Fibroblast of skin of back (primary cell): ENCODE measurements at regions not wholly inside any gene's neighbourhood (a gene's known extent, or its start where the extent isn't known, plus 50 kb on each side); places are given as distances from the start of the nearest gene placed in this dataset.

Experiments used
- DNase-seq: peaks from one replicate; pipeline ENCODE4 v3.0.0-alpha.2; 2013

DNA sequence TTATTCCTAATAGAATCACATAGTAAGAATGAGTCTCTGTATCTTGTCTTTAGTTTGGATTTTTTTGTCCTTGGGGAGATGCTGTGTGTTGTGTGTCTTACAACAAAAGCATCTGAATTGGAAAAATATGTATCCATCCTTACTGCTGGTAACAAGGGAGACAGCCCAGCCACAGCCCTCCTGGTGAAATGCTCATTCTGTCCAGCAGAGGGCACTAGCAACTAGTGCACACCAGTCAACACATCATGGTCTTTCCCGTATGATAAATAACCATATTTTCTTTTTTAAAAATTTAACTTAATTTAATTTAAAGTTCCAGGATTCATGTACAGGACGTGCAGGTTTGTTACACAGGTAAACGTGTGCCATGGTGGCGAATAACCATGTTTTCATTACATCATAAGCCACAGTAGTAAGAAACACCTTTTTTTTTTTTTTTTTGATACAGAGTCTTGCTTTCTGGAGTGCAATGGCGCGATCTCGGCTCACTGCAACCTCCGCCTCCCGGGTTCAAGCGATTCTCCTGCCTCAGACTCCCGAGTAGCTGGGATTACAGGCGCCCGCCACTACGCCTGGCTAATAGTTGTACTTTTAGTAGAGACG, 245.1 kb downstream of the PTBP2 start:
- peak; percentile 69 for DNase-seq

- no peak for DNase-seq
Measured at GRCh38 chr1:96967311-96967710, 245.7 kb downstream of the PTBP2 start.

DNA sequence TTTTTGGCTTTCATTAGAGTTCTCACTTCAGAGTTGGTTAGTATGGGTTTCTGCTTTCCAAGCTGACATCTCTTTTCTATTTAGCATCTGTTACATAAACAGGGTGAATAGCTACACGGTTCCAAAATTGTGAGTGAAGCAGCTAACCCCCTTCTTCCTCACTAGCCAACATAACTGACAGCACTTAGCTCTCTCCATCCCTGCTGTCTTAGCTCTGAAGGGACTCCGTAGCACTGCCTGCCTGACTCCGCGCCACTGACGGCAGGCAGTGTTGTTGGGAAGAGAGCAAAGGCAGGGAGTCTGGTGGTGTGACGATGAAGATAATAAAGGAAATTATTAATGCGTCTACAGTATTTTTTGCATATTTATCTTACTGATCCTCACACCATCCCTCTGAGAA, 247.0 kb downstream of the PTBP2 start:
- no peak for DNase-seq

- peak; percentile 72 for DNase-seq
Measured at GRCh38 chr1:96968983-96969382, 247.4 kb downstream of the PTBP2 start.

DNA sequence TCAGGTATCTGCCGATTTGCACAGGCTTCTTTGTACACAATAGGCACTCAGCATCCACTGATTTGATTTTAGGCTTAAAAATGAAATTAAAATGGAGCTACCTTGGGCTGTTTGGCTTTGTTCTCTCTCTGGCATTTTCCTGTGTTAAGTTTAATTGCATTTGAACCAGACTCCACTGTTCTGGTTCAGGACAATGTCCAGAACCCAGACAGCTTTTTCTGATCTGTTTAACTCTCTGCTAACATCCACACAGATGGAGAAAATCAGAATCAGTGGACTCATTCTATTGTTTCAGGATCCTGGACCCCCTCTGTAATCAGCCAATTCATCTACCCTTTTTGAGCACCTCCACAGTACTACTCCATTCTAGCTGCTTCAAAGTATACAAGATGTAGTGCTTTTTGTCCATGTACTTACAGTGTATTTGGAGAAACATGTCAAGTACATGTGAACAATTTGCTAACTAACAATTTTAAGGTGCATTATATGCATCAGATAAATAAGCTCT, 248.1 kb downstream of the PTBP2 start:
- no peak for DNase-seq

DNA sequence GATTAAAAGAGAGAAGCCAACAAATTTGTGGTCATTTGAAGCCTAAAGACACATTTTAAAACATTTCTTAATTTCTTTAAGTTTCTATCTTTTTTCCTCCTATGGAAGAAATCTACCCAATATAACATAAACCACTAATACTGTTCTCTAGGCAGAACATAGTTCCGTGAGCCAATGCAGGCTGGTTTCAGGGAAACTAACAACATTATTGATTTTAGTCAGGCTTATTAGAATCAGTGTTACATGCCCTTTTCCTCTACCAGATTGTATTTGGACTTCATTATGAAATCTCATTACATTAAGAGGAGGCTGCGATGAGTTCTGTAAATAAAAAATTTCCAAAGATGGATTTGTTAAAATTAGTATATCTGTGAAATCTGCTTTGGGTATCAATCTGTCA, 249.9 kb downstream of the PTBP2 start:
- DNase-seq: no peak

GRCh38 chr1:96971849-96972602, 250.4 kb downstream of the PTBP2 start:
- no peak for DNase-seq

GRCh38 chr1:96973605-96974004, 252.0 kb downstream of the PTBP2 start:
- peak; percentile 86 for DNase-seq

- DNase-seq: peak; percentile 37
Measured at GRCh38 chr1:96978444-96978843, 256.9 kb downstream of the PTBP2 start.

GRCh38 chr1:96978901-96979300, 257.3 kb downstream of the PTBP2 start:
- DNase-seq: no peak

GRCh38 chr1:96979304-96980268, 258.0 kb downstream of the PTBP2 start:
- no peak for DNase-seq

- DNase-seq: no peak
Measured at GRCh38 chr1:96980448-96980847, 258.9 kb downstream of the PTBP2 start.

- DNase-seq: no peak
Measured at GRCh38 chr1:96981181-96981580, 259.6 kb downstream of the PTBP2 start.

GRCh38 chr1:96982118-96982517, 260.5 kb downstream of the PTBP2 start:
- no peak for DNase-seq

DNA sequence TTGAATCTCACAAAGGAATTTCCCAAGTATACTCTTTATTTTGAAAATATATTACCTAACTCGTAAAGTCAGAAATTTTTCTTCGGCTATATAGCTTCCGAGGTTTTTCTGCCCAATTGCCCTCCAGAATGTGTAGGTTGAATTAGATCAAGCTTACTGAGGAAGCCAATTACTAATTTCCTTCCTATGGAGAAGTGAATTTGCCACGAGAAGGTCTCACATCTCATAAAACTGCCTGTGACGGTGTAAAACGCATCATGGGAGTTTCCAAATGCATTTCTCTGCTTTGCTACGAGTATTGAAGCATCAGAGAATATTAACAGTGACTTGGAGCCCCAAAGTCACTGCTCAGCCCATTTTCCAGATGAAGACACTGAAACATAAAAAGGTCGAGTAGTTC, 262.3 kb downstream of the PTBP2 start:
- DNase-seq: no peak

DNA sequence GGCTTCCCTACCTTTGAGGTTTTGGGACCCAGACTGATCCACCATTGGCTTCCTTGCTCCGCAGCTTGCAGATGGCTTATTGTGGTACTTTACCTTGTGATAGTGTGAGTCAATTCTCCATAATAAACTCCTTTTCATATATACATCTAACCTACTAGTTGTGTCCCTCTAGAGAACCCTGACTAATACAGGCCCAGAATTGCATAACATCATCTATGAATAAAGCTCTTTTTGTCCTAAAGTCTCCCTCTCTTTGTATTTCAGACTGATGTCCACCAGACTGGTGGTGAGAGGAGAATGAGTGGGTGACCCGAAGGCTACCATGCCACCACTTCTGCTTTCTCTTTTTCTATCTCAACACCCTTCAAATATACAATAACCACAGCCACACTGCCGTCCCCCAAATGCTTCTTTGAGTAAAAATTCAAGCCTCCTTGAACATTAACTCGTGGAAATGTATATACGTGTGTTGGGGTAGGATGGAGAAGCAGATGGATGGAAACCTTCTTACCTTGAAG, 265.7 kb downstream of the PTBP2 start:
- no peak for DNase-seq

- no peak for DNase-seq
Measured at GRCh38 chr1:96989302-96989701, 267.7 kb downstream of the PTBP2 start.

DNA sequence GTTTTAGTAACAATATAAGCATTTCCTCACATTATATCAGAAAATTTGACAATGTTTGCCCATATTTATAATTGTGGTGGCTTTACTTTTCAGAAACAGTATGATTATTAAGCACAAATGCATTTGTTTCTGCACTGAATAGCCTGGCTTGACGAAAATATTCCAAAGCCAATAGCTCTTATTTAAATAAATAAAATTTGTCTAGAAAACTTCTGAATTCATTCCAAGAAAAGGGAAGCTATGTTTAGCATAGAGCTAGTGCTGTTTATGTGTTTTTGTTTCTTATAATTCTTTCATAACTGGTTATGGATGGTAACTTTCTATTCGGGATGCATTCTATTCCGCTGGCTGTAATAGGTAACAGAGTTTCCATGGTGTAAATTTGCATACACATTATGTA, 268.6 kb downstream of the PTBP2 start:
- DNase-seq: no peak

DNA sequence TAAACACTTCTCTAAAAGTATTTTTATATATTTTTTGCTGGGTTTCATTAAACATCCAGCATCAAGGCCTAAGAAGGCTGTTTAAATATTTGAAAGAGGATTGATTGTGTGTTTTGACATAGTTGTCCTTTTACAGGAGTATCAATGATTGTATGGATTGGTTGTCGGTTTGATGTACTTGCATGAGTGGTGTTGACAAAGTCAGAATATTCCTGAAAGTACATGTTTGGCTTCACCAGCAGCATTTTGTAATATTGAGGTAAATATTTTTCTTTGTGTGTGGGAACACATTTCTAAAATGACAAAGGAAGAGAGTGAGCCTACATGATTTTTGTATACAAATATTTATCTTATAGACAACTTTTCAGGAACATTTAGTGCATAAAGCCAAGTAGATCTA, 269.7 kb downstream of the PTBP2 start:
- no peak for DNase-seq

DNA sequence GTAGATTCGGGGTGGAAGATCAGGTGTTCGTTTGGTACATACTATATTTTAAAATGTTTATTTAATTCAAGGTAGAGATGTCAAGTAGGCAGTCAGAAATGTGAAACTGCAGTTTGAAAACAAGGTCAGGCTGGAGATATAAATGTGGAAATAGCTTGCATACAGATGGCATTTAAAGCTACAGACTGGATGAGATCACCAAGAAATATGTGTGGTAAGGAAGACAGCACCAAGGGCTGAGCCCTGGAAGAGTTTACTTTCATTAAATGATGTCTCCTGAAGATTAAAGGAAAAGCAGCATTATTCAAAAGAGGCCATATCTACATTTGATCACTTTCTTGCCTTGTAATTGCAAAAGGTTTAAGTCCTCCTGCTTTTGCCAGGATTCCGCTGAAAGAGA, 271.3 kb downstream of the PTBP2 start:
- peak; percentile 62 for DNase-seq

DNA sequence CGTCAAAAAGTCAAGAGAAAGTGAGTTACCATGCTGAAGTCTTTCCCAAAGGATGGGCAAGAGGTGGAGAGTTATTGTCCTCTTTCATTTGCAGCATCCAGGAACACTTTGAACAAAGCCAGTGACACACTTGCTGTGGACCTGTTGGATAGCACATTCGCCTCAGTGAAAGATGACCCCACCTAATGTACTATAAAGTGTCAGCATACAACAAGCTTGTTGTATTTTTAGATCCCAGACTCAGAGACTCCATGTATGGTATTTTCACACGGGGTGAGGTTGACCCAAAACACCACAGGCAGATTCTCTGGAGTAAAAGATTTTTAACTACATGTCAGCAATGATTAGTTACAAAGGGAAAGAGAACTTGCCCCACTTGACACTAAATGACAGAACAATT, 273.8 kb downstream of the PTBP2 start:
- peak; percentile 50 for DNase-seq

GRCh38 chr1:96996001-96996400, 274.4 kb downstream of the PTBP2 start:
- DNase-seq: no peak

GRCh38 chr1:96997717-96998116, 276.1 kb downstream of the PTBP2 start:
- DNase-seq: no peak
